Ishikawa (cell line): ENCODE measurements at regions not wholly inside any gene's neighbourhood (a gene's known extent, or its start where the extent isn't known, plus 50 kb on each side); places are given as distances from the start of the nearest gene placed in this dataset.

Source experiments
- CEBPB ChIP-seq: IDR thresholded peaks from 2 replicates; pipeline ENCODE4 v1.6.1; 2012
- EGR1 ChIP-seq: IDR thresholded peaks from 2 replicates; pipeline ENCODE4 v1.6.1; 2012
- NFIC ChIP-seq: IDR thresholded peaks from 2 replicates; pipeline ENCODE4 v1.6.1; 2012
- RAD21 ChIP-seq: IDR thresholded peaks from 2 replicates; pipeline ENCODE4 v1.6.1; 2012; ENCODE audit warnings: low read depth
- REST ChIP-seq: IDR thresholded peaks from 2 replicates; pipeline ENCODE4 v1.6.1; 2012; ENCODE audit warnings: low read depth, mild to moderate bottlenecking
- TAF1 ChIP-seq: IDR thresholded peaks from 2 replicates; pipeline ENCODE4 v1.6.1; 2012; ENCODE audit warnings: low read depth, mild to moderate bottlenecking

- no peak for TF ChIP-seq CEBPB
- no peak for TF ChIP-seq EGR1
- TF ChIP-seq TAF1: no peak
- TF ChIP-seq RAD21: no peak
- TF ChIP-seq REST: no peak
- no peak for TF ChIP-seq NFIC
These were observed 204.7 kb downstream of the BARHL2 start for GRCh38 chr1:90512441-90512840.
